Right renal pelvis (tissue), 4 donors: ENCODE measurements at regions not wholly inside any gene's neighbourhood (a gene's known extent, or its start where the extent isn't known, plus 50 kb on each side); places are given as distances from the start of the nearest gene placed in this dataset.
"Not testable (repeated sequence)": the region's sequence is repeated elsewhere in the genome, so short reads cannot be mapped to it uniquely, and the experiment has no call there.

Experiments
- DNase-seq, 4 donors: peaks; one replicate each; pipeline ENCODE4 v3.0.0-alpha.2; 2013; ENCODE audit warnings: low read depth in 4 of 4, low spot score in 3 of 4, missing footprints in 1 of 4

- DNase-seq = not testable (repeated sequence)
Observed at GRCh38 chr3:125914608-125915436, 54.2 kb upstream of the ROPN1B start.

- peak in 1 of 4 donors; percentile 28 for DNase-seq
Observed at GRCh38 chr3:125915437-125915787, 53.6 kb upstream of the ROPN1B start.

- peak; percentile 89 to 97 (median 92) for DNase-seq
Observed at GRCh38 chr3:125915792-125916375, 53.1 kb upstream of the ROPN1B start.

- DNase-seq = peak; percentile 78 to 87 (median 82)
Observed at GRCh38 chr3:125916376-125916978, 52.5 kb upstream of the ROPN1B start.

- not testable (repeated sequence) for DNase-seq
Observed at GRCh38 chr3:125917020-125917549, 51.9 kb upstream of the ROPN1B start.

- DNase-seq = not testable (repeated sequence)
Observed at GRCh38 chr3:125918024-125918423, 51.0 kb upstream of the ROPN1B start.

GRCh38 chr3:125918451-125918850, 50.5 kb upstream of the ROPN1B start:
- not testable (repeated sequence) for DNase-seq

GRCh38 chr3:125918866-125919265, 50.1 kb upstream of the ROPN1B start:
- DNase-seq = not testable (repeated sequence)
